Natural killer cell (primary cell): ENCODE measurements at regions not wholly inside any gene's neighbourhood (a gene's known extent, or its start where the extent isn't known, plus 50 kb on each side); places are given as distances from the start of the nearest gene placed in this dataset.

Source experiments
- ATAC-seq, 3 donors: fragments of 150-1000 bp in 2 of 3; fragments of 200-7000 bp in 1 of 3; cut with Tn5 transposase; 1 replicate in 1 of 3; 2 replicates in 2 of 3; pipeline ENCODE4 v1.10.0; 2021; ENCODE audit warnings: mild to moderate bottlenecking in 2 of 3, moderate library complexity in 2 of 3
- DNase-seq, 2 donors: peaks; one replicate each; pipeline versions ENCODE4 v3.0.0 to v3.0.0-alpha.2; 2013 to 2021; ENCODE audit warnings: mixed read lengths in 1 of 2
- H3K27ac ChIP-seq: one replicate; pipeline ENCODE4 v1.5.1; 2013; ENCODE audit warnings: mild to moderate bottlenecking, low read length
- H3K27me3 ChIP-seq: one replicate; pipeline ENCODE4 v1.6.1; 2013; ENCODE audit warnings: low read length; ENCODE audit not compliant: control insufficient read depth, insufficient read depth
- H3K36me3 ChIP-seq: one replicate; pipeline ENCODE4 v1.6.1; 2013; ENCODE audit warnings: low read length; ENCODE audit not compliant: control insufficient read depth, insufficient read depth
- H3K4me1 ChIP-seq: one replicate; pipeline ENCODE4 v1.6.1; 2013; ENCODE audit warnings: low read length; ENCODE audit not compliant: control insufficient read depth, insufficient read depth
- H3K4me3 ChIP-seq: one replicate; pipeline ENCODE4 v1.5.1; 2013; ENCODE audit warnings: low read length
- H3K9me3 ChIP-seq: one replicate; pipeline ENCODE4 v1.6.1; 2013; ENCODE audit warnings: low read length; ENCODE audit not compliant: control insufficient read depth, insufficient read depth
- H3K27ac Mint-ChIP-seq, 2 donors: one replicate each; pipeline ENCODE4 v1.8.0; 2022; ENCODE audit warnings: mild to moderate bottlenecking in 2 of 2, mixed read lengths in 2 of 2, moderate library complexity in 1 of 2
- H3K27me3 Mint-ChIP-seq, 2 donors: one replicate each; pipeline ENCODE4 v1.8.0; 2022; ENCODE audit warnings: low read depth in 2 of 2, mixed read lengths in 2 of 2
- H3K36me3 Mint-ChIP-seq: one replicate; pipeline ENCODE4 v1.8.0; 2022; ENCODE audit warnings: mixed read lengths
- H3K4me1 Mint-ChIP-seq, 2 donors: one replicate each; pipeline ENCODE4 v1.8.0; 2022; ENCODE audit warnings: mixed read lengths in 2 of 2
- H3K4me3 Mint-ChIP-seq: one replicate; pipeline ENCODE4 v1.8.0; 2022; ENCODE audit warnings: mild to moderate bottlenecking, moderate library complexity, mixed read lengths
- H3K9me3 Mint-ChIP-seq, 2 donors: one replicate each; pipeline ENCODE4 v1.8.0; 2022; ENCODE audit warnings: mixed read lengths in 2 of 2
- WGBS: methylation state at CpG from one replicate; pipeline ENCODE4 v1.1.7; 2013; ENCODE audit warnings: missing lambda C conversion rate; ENCODE audit not compliant: insufficient coverage; 5-methylcytosine and 5-hydroxymethylcytosine counted together
- intact Hi-C: fragments of 100-400 bp; cut with micrococcal nuclease; formaldehyde crosslinking; loops from one replicate; pipeline ENCODE4 v1.14.2; 2022
- TF ChIP-seq, protein P1 (sequence below): fragments of 200-600 bp; IDR thresholded peaks from one replicate; pipeline ENCODE4 v1.8.0; 2022; ENCODE audit warnings: antibody characterized with exemption

- intact Hi-C loops = no loop called here
- Mint-ChIP-seq H3K36me3 (peaks cover 11% of the 10 kb centered on the region), H3K4me3 (no peak overlapping the region), H3K27ac (no peak overlapping the region), H3K9me3 (peaks cover 12% of the 10 kb centered on the region in 2 donors), H3K4me1 (no peaks in the 10 kb centered on the region), H3K27me3 (no peaks in the 10 kb centered on the region)
- Histone ChIP-seq H3K27me3 (no peaks in the 10 kb centered on the region), H3K4me3 (no peak overlapping the region), H3K9me3 (no peaks in the 10 kb centered on the region), H3K4me1 (no peaks in the 10 kb centered on the region), H3K36me3 (no peaks in the 10 kb centered on the region), H3K27ac (no peak overlapping the region)
- ATAC-seq (no peak), DNase-seq (no peak)
- TF ChIP-seq, protein P1, sequence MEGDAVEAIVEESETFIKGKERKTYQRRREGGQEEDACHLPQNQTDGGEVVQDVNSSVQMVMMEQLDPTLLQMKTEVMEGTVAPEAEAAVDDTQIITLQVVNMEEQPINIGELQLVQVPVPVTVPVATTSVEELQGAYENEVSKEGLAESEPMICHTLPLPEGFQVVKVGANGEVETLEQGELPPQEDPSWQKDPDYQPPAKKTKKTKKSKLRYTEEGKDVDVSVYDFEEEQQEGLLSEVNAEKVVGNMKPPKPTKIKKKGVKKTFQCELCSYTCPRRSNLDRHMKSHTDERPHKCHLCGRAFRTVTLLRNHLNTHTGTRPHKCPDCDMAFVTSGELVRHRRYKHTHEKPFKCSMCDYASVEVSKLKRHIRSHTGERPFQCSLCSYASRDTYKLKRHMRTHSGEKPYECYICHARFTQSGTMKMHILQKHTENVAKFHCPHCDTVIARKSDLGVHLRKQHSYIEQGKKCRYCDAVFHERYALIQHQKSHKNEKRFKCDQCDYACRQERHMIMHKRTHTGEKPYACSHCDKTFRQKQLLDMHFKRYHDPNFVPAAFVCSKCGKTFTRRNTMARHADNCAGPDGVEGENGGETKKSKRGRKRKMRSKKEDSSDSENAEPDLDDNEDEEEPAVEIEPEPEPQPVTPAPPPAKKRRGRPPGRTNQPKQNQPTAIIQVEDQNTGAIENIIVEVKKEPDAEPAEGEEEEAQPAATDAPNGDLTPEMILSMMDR = no peak
- 76% methylated on average over 6 of the region's 6 CpGs for WGBS
Measured at GRCh38 chr13:85313761-85314503, 485.3 kb downstream of the SLITRK6 start.

- Mint-ChIP-seq H3K4me3 (no peak overlapping the region), H3K36me3 (peaks cover 3% of the 10 kb centered on the region), H3K4me1 (no peaks in the 10 kb centered on the region), H3K9me3 (peaks cover 6 to 14% of the 10 kb centered on the region in 2 donors), H3K27ac (no peak overlapping the region), H3K27me3 (no peaks in the 10 kb centered on the region)
- Histone ChIP-seq H3K4me3 (no peak overlapping the region), H3K27me3 (no peaks in the 10 kb centered on the region), H3K9me3 (no peaks in the 10 kb centered on the region), H3K36me3 (no peaks in the 10 kb centered on the region), H3K27ac (no peak overlapping the region), H3K4me1 (no peaks in the 10 kb centered on the region)
- WGBS = 74% methylated on average over 2 of the region's 4 CpGs
- no peak for DNase-seq
- no peak for ATAC-seq
- intact Hi-C loops = no loop called here
- TF ChIP-seq, protein P1 = no peak
Measured at GRCh38 chr13:85312071-85312470, 487.1 kb downstream of the SLITRK6 start.

- TF ChIP-seq, protein P1 = no peak
- Histone ChIP-seq H3K4me1 (no peaks in the 10 kb centered on the region), H3K27ac (no peak overlapping the region), H3K27me3 (no peaks in the 10 kb centered on the region), H3K36me3 (no peaks in the 10 kb centered on the region), H3K9me3 (no peaks in the 10 kb centered on the region), H3K4me3 (no peak overlapping the region)
- no peak for DNase-seq
- ATAC-seq = no peak
- Mint-ChIP-seq H3K36me3 (no peaks in the 10 kb centered on the region), H3K4me3 (no peak overlapping the region), H3K27ac (no peak overlapping the region), H3K9me3 (peaks cover 0 to 8% of the 10 kb centered on the region in 2 donors), H3K27me3 (no peaks in the 10 kb centered on the region), H3K4me1 (no peaks in the 10 kb centered on the region)
- WGBS = 52% methylated on average over 4 of the region's 4 CpGs
- intact Hi-C loops = no loop called here
Measured at GRCh38 chr13:85303630-85304029, 495.6 kb downstream of the SLITRK6 start.
